Naive thymus-derived CD8-positive, alpha-beta T cell (primary cell): ENCODE measurements at regions not wholly inside any gene's neighbourhood (a gene's known extent, or its start where the extent isn't known, plus 50 kb on each side); places are given as distances from the start of the nearest gene placed in this dataset.
A peak's percentile ranks its signal among the peaks of the same experiment; 100 is the strongest.

Source experiments
- ATAC-seq, 2 donors: fragments of 150-1000 bp; cut with Tn5 transposase in 1 of 2; sonication (Bioruptor Pico), chemical (Tn5 transposase) in 1 of 2; 1 replicate in 1 of 2; 2 replicates in 1 of 2; pipeline ENCODE4 v1.10.0; 2021; ENCODE audit warnings: mild to moderate bottlenecking in 2 of 2, moderate library complexity in 2 of 2
- POLR2A ChIA-PET: fragments of 350-600 bp; sonication (Branson Sonifier 250); formaldehyde crosslinking; loops from one replicate; lab custom pipeline; 2021; ENCODE audit warnings: antibody characterized with exemption; lab: Charles Lee
- DNase-seq, 10 donors: peaks; one replicate each; pipeline versions ENCODE4 v3.0.0 to v3.0.0-alpha.2; 2020 to 2022
- H3K27ac Mint-ChIP-seq, 10 donors: one replicate each; pipeline ENCODE4 v1.8.0; 2020 to 2022; ENCODE audit warnings: mild to moderate bottlenecking in 10 of 10, mixed read lengths in 10 of 10, moderate library complexity in 4 of 10, inconsistent platforms in 1 of 10
- H3K27me3 Mint-ChIP-seq, 5 donors: one replicate each; pipeline ENCODE4 v1.8.0; 2021 to 2022; ENCODE audit warnings: mixed read lengths in 5 of 5
- H3K36me3 Mint-ChIP-seq, 3 donors: one replicate each; pipeline ENCODE4 v1.8.0; 2020 to 2022; ENCODE audit warnings: mixed read lengths in 3 of 3, mild to moderate bottlenecking in 2 of 3, inconsistent platforms in 1 of 3
- H3K4me1 Mint-ChIP-seq, 4 donors: one replicate each; pipeline ENCODE4 v1.8.0; 2021 to 2022; ENCODE audit warnings: mixed read lengths in 4 of 4
- H3K4me3 Mint-ChIP-seq, 10 donors: one replicate each; pipeline ENCODE4 v1.8.0; 2020 to 2022; ENCODE audit warnings: mild to moderate bottlenecking in 10 of 10, mixed read lengths in 10 of 10, moderate library complexity in 6 of 10, inconsistent platforms in 1 of 10
- H3K9me3 Mint-ChIP-seq, 9 donors: one replicate each; pipeline ENCODE4 v1.8.0; 2020 to 2022; ENCODE audit warnings: mixed read lengths in 9 of 9, mild to moderate bottlenecking in 3 of 9, inconsistent platforms in 1 of 9, moderate library complexity in 1 of 9

GRCh38 chr20:48187851-48188250 is 402.6 kb upstream of the SULF2 start:
- Mint-ChIP-seq H3K4me1 (no peaks in the 10 kb centered on the region), H3K27me3 (peaks cover 0 to 3% (median 0%) of the 10 kb centered on the region in 5 donors), H3K9me3 (no peaks in the 10 kb centered on the region), H3K27ac (no peak overlapping the region), H3K36me3 (no peaks in the 10 kb centered on the region), H3K4me3 (no peak overlapping the region)
- POLR2A ChIA-PET = no interaction called here
- DNase-seq = no peak
- ATAC-seq = no peak

DNA sequence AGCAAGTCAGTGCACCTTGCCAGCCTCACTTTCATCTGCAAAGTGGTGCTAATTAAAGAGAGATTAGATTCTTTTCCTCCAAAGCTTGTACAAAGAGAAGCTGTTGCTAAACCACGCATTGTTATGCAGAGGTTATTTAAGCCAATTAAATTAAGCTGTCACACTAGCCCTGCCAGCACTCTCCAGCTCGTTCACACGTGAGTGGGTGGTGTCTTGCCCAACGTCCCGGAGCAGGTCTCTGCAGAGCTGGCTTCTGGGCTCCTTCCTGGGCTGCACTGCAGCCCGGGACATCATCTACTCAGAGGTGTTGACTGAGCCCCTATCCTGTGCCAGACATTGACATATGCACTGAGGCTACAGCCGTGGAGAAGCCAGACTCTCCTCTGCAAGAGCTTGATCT is 401.6 kb upstream of the SULF2 start:
- ATAC-seq = no peak
- Mint-ChIP-seq H3K9me3 (no peaks in the 10 kb centered on the region), H3K27me3 (peaks cover 0 to 3% (median 0%) of the 10 kb centered on the region in 5 donors), H3K4me1 (no peaks in the 10 kb centered on the region), H3K27ac (no peak overlapping the region), H3K4me3 (no peak overlapping the region), H3K36me3 (no peaks in the 10 kb centered on the region)
- POLR2A ChIA-PET = no interaction called here
- DNase-seq = no peak

GRCh38 chr20:48186447-48186846 is 401.2 kb upstream of the SULF2 start:
- Mint-ChIP-seq H3K36me3 (no peaks in the 10 kb centered on the region), H3K4me1 (no peaks in the 10 kb centered on the region), H3K27ac (no peak overlapping the region), H3K27me3 (peaks cover 0 to 3% (median 0%) of the 10 kb centered on the region in 5 donors), H3K4me3 (no peak overlapping the region), H3K9me3 (no peaks in the 10 kb centered on the region)
- POLR2A ChIA-PET = no interaction called here
- no peak for ATAC-seq
- DNase-seq = no peak

DNA sequence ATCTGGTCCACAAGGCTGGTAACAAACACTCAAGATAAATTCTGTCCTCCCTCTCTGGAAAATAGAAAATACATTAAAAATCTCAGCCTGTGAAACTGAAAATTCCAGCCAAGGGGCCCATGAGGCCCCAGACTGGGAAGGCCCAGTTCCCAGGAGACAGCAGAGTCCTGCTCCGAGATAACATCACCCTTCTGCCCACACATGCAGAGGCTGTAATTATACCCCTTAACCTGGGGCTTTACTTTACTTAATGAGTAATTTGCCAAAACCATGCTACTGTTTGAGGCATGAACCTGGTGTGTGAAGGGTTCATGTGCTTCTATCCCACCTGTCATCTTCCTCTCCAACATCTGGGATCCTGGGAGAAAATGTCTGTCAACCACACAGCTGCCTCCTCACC is 398.9 kb upstream of the SULF2 start:
- DNase-seq (no peak), ATAC-seq (no peak)
- Mint-ChIP-seq H3K27me3 (peaks cover 0 to 3% (median 0%) of the 10 kb centered on the region in 5 donors), H3K27ac (no peak overlapping the region), H3K4me1 (no peaks in the 10 kb centered on the region), H3K4me3 (no peak overlapping the region), H3K36me3 (no peaks in the 10 kb centered on the region), H3K9me3 (no peaks in the 10 kb centered on the region)
- POLR2A ChIA-PET = no interaction called here

DNA sequence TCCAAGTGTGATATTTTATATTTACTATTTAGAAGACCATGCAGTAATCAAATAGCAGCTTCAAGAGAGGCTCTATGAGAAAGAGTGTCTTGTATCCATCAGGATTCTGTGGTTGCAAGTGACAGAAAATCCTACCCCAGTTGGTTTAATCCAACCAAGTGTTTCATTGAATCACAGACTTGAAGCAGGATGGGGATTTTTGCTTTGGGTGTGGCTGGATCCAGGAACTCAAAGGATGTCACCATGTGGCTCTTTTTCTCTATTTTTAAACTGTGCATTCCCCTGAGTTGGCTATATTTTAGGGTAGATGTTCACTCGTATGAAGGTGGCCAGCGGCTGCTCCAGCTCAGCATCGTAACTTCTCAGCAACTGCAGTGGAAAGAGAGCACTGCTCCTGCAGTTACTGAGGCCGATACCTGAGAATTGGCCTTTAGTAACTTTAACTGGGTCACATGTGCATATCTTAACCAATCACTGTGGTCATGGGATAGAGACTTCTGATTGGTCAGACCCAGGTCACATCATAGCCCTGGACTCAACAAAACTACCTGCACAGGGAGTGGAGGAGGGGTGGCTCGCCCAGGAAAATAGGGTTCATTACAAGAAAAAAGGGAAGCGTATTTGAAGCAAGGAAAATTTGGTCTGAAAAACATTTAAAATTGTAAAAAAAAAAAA is 396.1 kb upstream of the SULF2 start:
- H3K27ac Mint-ChIP-seq = no peak overlapping the region
- no peaks in the 10 kb centered on the region for H3K9me3 Mint-ChIP-seq
- ATAC-seq (no peak), DNase-seq (no peak)
- POLR2A ChIA-PET = no interaction called here
- H3K36me3 Mint-ChIP-seq = no peaks in the 10 kb centered on the region
- H3K4me3 Mint-ChIP-seq = no peak overlapping the region
- H3K27me3 Mint-ChIP-seq = peaks cover 0 to 9% (median 2%) of the 10 kb centered on the region in 5 donors
- H3K4me1 Mint-ChIP-seq = no peaks in the 10 kb centered on the region

DNA sequence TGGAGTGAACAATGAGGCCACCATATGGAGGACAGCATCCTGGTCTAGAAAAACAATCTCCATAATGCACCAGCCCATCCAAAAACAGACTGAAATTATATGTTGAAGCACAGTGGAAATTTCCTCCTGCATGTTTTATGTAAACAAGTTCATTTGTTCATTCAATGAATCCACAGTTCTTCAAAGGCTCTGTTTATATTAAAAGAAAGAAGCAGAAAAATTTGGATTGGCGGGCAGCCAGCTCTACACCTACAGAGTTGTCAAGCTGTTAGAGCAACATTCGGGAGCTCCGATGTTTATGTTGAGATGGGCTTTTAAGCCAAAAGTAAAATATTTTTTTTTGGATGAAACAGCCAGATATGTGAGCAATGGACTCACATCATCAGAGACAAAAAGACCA is 395.3 kb upstream of the SULF2 start:
- no peak for ATAC-seq

DNA sequence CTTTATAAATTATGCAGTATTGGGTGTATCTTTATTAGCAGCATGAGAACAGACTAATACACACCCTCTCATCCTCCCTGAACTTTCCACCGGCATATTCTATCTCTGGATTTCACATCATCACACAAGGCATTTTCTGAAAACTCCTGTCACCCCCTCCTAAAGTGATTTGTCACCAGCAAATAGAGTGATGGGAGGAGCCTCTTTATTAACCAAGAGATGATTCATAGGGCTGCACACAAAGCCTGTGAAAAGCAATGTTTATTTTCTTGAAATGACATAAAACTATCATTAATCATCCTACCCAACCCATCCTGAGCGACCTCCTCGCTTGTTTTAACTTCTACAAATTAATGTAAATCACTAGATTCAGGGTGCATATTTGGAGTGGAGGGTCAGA is 394.7 kb upstream of the SULF2 start:
- H3K36me3 Mint-ChIP-seq = no peaks in the 10 kb centered on the region
- H3K27me3 Mint-ChIP-seq = peaks cover 0 to 9% (median 2%) of the 10 kb centered on the region in 5 donors
- H3K27ac Mint-ChIP-seq = no peak overlapping the region
- POLR2A ChIA-PET = no interaction called here
- no peaks in the 10 kb centered on the region for H3K4me1 Mint-ChIP-seq
- no peak for DNase-seq
- no peaks in the 10 kb centered on the region for H3K9me3 Mint-ChIP-seq
- no peak for ATAC-seq
- H3K4me3 Mint-ChIP-seq = no peak overlapping the region

More for the DNA sequence above, 395.3 kb upstream of the SULF2 start:
- DNase-seq = no peak
- Mint-ChIP-seq H3K9me3 (no peaks in the 10 kb centered on the region), H3K27me3 (peaks cover 0 to 9% (median 2%) of the 10 kb centered on the region in 5 donors), H3K4me1 (no peaks in the 10 kb centered on the region), H3K27ac (peak overlapping the region in 1 of 10 donors; percentile 22), H3K36me3 (no peaks in the 10 kb centered on the region), H3K4me3 (no peak overlapping the region)
- POLR2A ChIA-PET = no interaction called here

- Mint-ChIP-seq H3K27me3 (peaks cover 0 to 9% (median 2%) of the 10 kb centered on the region in 5 donors), H3K4me3 (no peak overlapping the region), H3K36me3 (no peaks in the 10 kb centered on the region), H3K4me1 (no peaks in the 10 kb centered on the region), H3K27ac (peak overlapping the region in 1 of 10 donors; percentile 16), H3K9me3 (no peaks in the 10 kb centered on the region)
- DNase-seq = no peak
- POLR2A ChIA-PET = no interaction called here
- no peak for ATAC-seq
These were observed 393.4 kb upstream of the SULF2 start for GRCh38 chr20:48178633-48179032.

- ATAC-seq (no peak), DNase-seq (no peak)
- Mint-ChIP-seq H3K4me1 (no peaks in the 10 kb centered on the region), H3K9me3 (no peaks in the 10 kb centered on the region), H3K36me3 (no peaks in the 10 kb centered on the region), H3K4me3 (no peak overlapping the region), H3K27ac (peak overlapping the region in 1 of 10 donors; percentile 14), H3K27me3 (peaks cover 2 to 9% (median 4%) of the 10 kb centered on the region in 5 donors)
- POLR2A ChIA-PET = no interaction called here
These were observed 391.8 kb upstream of the SULF2 start for GRCh38 chr20:48177058-48177457.

GRCh38 chr20:48176139-48176538 is 390.9 kb upstream of the SULF2 start:
- no peak overlapping the region for H3K27ac Mint-ChIP-seq
- H3K36me3 Mint-ChIP-seq = no peaks in the 10 kb centered on the region
- DNase-seq (no peak), ATAC-seq (no peak)
- peaks cover 2 to 9% (median 6%) of the 10 kb centered on the region in 5 donors for H3K27me3 Mint-ChIP-seq
- H3K4me1 Mint-ChIP-seq = no peaks in the 10 kb centered on the region
- POLR2A ChIA-PET = no interaction called here
- H3K9me3 Mint-ChIP-seq = no peaks in the 10 kb centered on the region
- H3K4me3 Mint-ChIP-seq = no peak overlapping the region

DNA sequence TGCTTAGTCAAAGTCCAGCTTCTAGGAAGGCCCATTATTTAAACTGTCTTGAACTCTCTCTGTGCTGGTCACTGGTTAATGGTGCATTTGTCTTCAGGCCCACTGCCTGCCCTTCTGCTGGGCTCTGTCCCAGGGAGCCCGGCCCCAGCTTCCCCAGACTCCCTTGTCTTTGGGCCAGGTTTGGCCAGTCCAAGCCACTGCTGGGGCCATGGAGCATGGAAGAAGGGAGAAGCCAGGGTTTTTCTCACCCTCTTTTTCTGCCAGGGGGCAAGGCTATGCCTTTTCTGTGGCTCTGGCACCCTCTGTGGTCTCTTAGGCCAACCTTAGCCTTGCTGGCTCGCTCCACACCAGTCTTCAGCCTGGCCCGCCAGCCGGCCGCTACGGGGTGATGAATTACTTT is 390.0 kb upstream of the SULF2 start:
- Mint-ChIP-seq H3K27ac (no peak overlapping the region), H3K9me3 (no peaks in the 10 kb centered on the region), H3K36me3 (no peaks in the 10 kb centered on the region), H3K27me3 (peaks cover 2 to 9% (median 7%) of the 10 kb centered on the region in 5 donors), H3K4me1 (no peaks in the 10 kb centered on the region), H3K4me3 (no peak overlapping the region)
- POLR2A ChIA-PET = no interaction called here
- no peak for DNase-seq
- no peak for ATAC-seq

DNA sequence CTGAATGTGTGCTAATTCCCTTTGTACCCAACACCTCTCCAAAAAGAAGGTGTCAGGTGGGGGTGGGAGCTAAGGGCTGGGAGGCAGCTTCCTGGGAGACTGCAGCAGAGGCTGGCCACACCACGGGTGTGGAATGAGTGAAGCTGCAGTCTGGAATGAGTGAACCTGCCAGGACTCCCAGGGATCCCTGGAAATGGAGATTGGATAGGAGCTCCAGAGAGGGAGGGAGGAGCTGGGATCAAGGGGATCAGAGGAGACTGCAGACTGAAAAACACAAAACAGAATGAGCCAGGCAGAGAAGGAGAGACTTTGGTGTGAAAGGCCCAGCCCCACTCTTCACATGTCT is 387.0 kb upstream of the SULF2 start:
- no peaks in the 10 kb centered on the region for H3K4me1 Mint-ChIP-seq
- POLR2A ChIA-PET = no interaction called here
- DNase-seq (no peak), ATAC-seq (no peak)
- H3K36me3 Mint-ChIP-seq = no peaks in the 10 kb centered on the region
- H3K27ac Mint-ChIP-seq = no peak overlapping the region
- no peak overlapping the region for H3K4me3 Mint-ChIP-seq
- H3K9me3 Mint-ChIP-seq = no peaks in the 10 kb centered on the region
- peaks cover 0 to 8% (median 5%) of the 10 kb centered on the region in 5 donors for H3K27me3 Mint-ChIP-seq

GRCh38 chr20:48171626-48172356 is 386.5 kb upstream of the SULF2 start:
- Mint-ChIP-seq H3K9me3 (no peaks in the 10 kb centered on the region), H3K27ac (no peak overlapping the region), H3K4me1 (no peaks in the 10 kb centered on the region), H3K4me3 (no peak overlapping the region), H3K27me3 (peaks cover 0 to 8% (median 5%) of the 10 kb centered on the region in 5 donors), H3K36me3 (no peaks in the 10 kb centered on the region)
- POLR2A ChIA-PET = interaction anchor here (0.6 kb wide), 1 partner anchor 291 kb away, joined by 3 read pairs; no protein-coding TSS in a partner anchor
- DNase-seq (no peak), ATAC-seq (no peak)
